GM12874 (cell line): ENCODE measurements at regions not wholly inside any gene's neighbourhood (a gene's known extent, or its start where the extent isn't known, plus 50 kb on each side); places are given as distances from the start of the nearest gene placed in this dataset.

Experiments used
- TF ChIP-seq, protein P1 (sequence below): IDR thresholded peaks from 2 replicates; pipeline ENCODE4 v1.5.1; 2011; ENCODE audit warnings: low read depth, mild to moderate bottlenecking, control low read depth, low read length, moderate library complexity; ENCODE audit not compliant: insufficient read depth

DNA sequence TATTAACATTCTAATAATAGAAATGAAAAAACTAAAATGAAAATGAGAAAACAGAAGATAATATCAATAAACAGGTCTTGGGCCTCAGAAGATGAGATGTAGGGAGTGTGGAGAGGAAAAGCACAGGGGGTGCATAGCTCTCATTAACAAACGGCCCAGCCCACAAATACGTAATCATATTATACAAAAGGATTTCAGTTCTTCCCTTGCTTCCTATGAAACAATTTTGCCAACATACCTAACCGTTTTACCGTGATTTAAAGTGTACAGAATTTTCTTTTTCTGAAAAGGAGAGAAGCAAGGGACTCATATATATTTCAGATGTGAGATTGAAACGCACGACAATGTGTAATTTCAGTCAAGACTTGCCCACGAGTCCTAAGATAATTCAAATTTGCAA lies 136.0 kb downstream of the HFE start:
- TF ChIP-seq, protein P1, sequence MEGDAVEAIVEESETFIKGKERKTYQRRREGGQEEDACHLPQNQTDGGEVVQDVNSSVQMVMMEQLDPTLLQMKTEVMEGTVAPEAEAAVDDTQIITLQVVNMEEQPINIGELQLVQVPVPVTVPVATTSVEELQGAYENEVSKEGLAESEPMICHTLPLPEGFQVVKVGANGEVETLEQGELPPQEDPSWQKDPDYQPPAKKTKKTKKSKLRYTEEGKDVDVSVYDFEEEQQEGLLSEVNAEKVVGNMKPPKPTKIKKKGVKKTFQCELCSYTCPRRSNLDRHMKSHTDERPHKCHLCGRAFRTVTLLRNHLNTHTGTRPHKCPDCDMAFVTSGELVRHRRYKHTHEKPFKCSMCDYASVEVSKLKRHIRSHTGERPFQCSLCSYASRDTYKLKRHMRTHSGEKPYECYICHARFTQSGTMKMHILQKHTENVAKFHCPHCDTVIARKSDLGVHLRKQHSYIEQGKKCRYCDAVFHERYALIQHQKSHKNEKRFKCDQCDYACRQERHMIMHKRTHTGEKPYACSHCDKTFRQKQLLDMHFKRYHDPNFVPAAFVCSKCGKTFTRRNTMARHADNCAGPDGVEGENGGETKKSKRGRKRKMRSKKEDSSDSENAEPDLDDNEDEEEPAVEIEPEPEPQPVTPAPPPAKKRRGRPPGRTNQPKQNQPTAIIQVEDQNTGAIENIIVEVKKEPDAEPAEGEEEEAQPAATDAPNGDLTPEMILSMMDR = no peak

DNA sequence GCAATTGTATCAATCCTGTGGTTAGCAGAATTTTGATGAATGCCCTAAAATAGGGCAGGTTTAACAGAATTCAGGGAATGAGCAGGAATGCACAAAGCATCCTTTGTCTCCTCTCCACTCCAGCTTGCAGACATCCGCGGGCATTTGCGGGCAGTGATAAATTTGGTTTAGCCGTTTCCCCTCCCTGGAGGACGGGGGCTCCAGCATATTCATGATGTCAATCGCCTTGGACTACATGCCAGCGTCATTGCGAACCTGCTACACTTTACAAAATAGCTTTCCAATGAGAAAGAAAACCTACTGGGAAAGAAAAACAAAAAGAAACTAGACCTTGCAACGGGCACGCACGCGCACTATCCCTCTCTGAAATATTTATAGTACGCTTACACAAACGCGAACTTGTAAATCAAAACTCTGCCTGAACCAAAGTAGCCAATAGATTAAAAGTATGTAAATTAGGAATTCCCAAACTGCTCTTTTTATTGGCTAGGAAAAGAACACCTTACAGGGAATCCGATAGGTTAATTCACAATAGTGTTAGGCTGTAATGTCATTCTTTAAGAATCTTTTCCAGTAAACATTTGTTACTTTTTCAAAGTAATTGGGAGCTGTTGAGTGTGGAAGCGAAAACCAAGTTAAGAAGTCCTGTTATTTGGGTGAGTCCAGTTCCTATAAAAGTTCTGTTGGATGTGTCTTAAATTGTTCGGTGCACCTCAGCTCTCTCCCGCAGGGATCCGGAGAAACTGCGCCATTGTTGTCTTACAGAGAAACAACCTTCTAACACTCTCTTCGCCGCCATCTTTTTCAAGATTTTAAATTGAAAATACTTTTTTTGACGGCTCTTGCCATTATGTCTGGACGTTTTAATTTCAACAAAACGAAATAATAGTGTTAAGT lies 136.7 kb downstream of the HFE start:
- TF ChIP-seq, protein P1 = no peak

DNA sequence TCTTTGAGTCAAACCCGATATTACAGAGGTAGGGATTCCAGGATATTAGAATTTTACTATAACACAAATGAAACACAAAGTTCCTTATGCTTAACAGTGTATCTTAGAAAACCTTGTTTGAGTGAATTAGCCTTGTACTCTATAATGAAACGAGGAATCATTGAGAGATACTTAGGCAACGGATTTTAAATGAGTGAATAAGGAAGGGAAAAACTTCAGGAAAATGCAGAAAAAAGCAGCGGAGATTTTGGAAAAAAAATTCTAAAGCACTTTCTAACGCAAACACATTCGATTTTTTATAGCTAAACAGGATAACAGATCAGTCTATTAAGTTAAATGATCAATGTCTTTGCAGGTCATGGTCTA lies 137.3 kb downstream of the HFE start:
- TF ChIP-seq, protein P1 = no peak

DNA sequence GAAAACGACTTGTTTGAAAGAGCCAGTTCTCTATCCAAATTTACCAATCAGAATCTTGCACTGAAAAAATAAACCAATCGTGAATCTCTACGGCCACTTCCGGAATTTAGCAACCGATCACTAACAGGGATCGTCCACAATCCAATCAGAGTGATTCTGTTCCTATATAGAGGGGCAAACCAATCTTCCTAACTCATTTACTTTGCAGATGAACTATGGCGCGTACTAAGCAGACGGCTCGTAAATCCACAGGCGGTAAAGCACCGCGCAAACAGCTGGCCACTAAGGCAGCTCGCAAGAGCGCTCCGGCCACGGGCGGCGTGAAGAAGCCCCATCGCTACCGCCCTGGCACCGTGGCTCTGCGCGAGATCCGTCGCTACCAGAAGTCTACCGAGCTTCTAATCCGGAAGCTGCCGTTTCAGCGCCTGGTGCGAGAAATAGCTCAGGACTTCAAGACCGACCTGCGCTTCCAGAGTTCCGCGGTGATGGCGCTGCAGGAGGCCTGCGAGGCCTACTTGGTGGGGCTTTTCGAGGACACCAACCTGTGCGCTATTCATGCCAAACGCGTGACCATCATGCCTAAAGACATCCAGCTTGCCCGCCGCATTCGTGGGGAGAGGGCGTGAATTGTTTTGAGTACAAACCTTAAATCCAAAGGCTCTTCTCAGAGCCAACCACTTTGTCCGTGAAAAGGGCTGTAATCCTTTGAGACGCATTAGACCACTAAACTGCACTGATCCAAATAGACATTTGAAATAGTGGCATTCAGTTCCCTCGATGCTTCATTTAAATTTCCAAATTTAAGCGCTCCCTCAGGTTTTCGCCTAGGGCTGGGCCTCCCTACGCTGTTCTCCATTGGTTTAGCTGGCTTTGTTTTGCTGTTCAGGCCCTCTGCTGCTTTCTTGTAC lies 138.0 kb downstream of the HFE start:
- TF ChIP-seq, protein P1 = no peak

DNA sequence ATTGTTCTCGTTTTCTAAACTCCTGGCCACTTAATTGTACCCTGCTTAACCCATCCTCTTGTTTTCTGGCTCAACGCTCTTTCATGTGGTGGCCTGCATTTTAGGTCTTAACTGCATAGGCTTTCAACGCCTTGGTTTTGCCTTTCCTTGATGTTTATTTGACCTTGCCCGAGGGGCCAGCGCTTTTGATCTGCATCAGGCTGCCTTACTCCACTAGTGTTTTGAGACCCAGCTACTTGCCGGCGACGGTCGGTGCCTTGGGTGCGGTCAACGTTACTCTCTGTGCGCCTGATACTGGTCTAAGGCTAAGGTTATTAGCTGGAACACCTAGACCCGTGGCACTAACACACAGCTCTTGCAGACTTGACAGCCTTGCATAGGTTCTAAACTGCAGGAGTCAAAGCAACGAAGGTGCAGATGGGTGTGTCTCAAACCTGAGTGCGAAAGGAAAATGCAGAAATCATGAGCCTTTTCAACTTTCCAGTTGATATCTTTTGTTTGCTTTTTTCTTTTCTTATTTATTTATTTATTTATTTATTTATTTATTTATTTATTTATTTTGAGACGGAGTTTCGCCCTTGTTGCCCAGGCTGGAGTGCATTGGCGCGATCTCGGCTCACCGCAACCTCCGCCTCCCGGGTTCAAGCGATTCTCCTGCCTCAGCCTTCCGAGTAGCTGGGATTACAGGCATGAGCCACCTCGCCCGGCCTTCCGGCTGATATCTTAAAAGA lies 138.8 kb downstream of the HFE start:
- TF ChIP-seq, protein P1 = no peak

DNA sequence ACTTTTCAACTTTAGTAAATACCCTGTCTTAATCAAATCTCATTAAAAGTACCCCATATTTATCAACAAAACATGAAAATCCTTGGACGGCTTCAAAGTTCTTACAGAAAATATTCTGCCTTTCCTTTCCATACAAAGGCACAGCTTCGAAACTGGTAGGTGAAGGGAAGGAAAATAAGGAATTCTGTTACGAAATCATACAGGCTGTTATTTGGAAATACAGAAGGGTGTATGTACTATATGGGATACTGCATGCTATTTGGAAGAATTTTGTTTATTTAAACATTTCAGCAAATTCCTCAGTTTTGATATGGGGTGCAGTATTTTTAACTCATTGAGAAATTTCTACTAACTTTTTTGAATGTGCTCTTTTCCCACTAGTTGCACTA lies 138.4 kb upstream of the BTN3A2 start:
- TF ChIP-seq, protein P1 = no peak

DNA sequence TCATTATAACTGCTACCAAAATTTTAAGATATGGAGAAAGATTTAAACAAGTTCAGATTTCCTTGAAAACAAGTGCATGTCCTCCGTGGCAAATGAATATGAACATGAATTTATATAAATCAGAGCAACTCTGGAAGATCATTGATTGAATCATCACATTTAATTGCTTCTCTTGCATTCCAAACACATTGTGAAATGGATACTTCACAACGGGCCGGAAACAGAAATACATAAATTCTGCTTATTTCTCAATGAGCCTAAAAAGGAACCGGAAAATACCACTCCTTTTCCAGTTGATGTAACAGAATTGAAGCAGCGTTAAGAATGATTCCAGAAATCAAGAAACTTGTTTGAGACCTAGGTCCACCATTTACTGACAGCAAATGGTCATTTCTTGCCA lies 134.6 kb upstream of the BTN3A2 start:
- TF ChIP-seq, protein P1 = no peak
